ENCODE measurements at regions not wholly inside any gene's neighbourhood (a gene's known extent, or its start where the extent isn't known, plus 50 kb on each side); places are given as distances from the start of the nearest gene placed in this dataset.

- Mint-ChIP-seq H3K4me1 (peaks cover 3% of the 10 kb centered on the region; the same call in 1 of the 3 replicates), H3K9me3 (no peaks in the 10 kb centered on the region), H3K4me3 (no peak overlapping the region), H3K27ac (no peak overlapping the region), H3K36me3 (ENCODE audit: low read depth) (no peaks in the 10 kb centered on the region), H3K27me3 (ENCODE audit: insufficient read depth, low read depth, poor library complexity) (no peaks in the 10 kb centered on the region)
- ATAC-seq (no peak), DNase-seq (ENCODE audit: low spot score) (no peak)
- H2AFZ ChIP-seq: no peak overlapping the region
- H3K79me2 ChIP-seq (replicated peaks; ENCODE audit: insufficient read depth): no peaks in the 10 kb centered on the region
- no peaks in the 10 kb centered on the region for H3K27me3 ChIP-seq (ENCODE audit: insufficient read depth)
- H3F3A ChIP-seq (replicated peaks; ENCODE audit: low read depth): no peaks in the 10 kb centered on the region
- no peaks in the 10 kb centered on the region for H3K36me3 ChIP-seq (ENCODE audit: insufficient read depth)
- TF ChIP-seq, protein P1, sequence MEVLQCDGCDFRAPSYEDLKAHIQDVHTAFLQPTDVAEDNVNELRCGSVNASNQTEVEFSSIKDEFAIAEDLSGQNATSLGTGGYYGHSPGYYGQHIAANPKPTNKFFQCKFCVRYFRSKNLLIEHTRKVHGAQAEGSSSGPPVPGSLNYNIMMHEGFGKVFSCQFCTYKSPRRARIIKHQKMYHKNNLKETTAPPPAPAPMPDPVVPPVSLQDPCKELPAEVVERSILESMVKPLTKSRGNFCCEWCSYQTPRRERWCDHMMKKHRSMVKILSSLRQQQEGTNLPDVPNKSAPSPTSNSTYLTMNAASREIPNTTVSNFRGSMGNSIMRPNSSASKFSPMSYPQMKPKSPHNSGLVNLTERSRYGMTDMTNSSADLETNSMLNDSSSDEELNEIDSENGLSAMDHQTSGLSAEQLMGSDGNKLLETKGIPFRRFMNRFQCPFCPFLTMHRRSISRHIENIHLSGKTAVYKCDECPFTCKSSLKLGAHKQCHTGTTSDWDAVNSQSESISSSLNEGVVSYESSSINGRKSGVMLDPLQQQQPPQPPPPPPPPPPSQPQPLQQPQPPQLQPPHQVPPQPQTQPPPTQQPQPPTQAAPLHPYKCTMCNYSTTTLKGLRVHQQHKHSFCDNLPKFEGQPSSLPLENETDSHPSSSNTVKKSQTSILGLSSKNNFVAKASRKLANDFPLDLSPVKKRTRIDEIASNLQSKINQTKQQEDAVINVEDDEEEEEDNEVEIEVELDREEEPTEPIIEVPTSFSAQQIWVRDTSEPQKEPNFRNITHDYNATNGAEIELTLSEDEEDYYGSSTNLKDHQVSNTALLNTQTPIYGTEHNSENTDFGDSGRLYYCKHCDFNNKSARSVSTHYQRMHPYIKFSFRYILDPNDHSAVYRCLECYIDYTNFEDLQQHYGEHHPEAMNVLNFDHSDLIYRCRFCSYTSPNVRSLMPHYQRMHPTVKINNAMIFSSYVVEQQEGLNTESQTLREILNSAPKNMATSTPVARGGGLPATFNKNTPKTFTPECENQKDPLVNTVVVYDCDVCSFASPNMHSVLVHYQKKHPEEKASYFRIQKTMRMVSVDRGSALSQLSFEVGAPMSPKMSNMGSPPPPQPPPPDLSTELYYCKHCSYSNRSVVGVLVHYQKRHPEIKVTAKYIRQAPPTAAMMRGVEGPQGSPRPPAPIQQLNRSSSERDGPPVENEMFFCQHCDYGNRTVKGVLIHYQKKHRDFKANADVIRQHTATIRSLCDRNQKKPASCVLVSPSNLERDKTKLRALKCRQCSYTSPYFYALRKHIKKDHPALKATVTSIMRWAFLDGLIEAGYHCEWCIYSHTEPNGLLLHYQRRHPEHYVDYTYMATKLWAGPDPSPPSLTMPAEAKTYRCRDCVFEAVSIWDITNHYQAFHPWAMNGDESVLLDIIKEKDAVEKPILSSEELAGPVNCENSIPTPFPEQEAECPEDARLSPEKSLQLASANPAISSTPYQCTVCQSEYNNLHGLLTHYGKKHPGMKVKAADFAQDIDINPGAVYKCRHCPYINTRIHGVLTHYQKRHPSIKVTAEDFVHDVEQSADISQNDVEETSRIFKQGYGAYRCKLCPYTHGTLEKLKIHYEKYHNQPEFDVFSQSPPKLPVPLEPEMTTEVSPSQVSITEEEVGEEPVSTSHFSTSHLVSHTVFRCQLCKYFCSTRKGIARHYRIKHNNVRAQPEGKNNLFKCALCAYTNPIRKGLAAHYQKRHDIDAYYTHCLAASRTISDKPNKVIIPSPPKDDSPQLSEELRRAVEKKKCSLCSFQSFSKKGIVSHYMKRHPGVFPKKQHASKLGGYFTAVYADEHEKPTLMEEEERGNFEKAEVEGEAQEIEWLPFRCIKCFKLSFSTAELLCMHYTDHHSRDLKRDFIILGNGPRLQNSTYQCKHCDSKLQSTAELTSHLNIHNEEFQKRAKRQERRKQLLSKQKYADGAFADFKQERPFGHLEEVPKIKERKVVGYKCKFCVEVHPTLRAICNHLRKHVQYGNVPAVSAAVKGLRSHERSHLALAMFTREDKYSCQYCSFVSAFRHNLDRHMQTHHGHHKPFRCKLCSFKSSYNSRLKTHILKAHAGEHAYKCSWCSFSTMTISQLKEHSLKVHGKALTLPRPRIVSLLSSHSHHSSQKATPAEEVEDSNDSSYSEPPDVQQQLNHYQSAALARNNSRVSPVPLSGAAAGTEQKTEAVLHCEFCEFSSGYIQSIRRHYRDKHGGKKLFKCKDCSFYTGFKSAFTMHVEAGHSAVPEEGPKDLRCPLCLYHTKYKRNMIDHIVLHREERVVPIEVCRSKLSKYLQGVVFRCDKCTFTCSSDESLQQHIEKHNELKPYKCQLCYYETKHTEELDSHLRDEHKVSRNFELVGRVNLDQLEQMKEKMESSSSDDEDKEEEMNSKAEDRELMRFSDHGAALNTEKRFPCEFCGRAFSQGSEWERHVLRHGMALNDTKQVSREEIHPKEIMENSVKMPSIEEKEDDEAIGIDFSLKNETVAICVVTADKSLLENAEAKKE (CRISPR knock-in tag; IDR thresholded peaks at IDR 0.05): no peak
- TF ChIP-seq EZH2phosphoT487 (IDR thresholded peaks at IDR 0.05; ENCODE audit: unreplicated experiment) (no peak), ETS1 (IDR thresholded peaks at IDR 0.05) (no peak), EZH2 (IDR thresholded peaks at IDR 0.05; ENCODE audit: low read depth, unreplicated experiment) (no peak)
- no peaks in the 10 kb centered on the region for H4K20me1 ChIP-seq (replicated peaks; ENCODE audit: insufficient read depth)
- H3K9me2 ChIP-seq (ENCODE audit: insufficient read depth): 0 out of 2 replicates have a peak, but pooled peaks cover 2% of the 10 kb centered on the region
- H3K4me3 ChIP-seq: no peak overlapping the region
- no peak overlapping the region for H3K27ac ChIP-seq (ENCODE audit: low read depth)
- no peaks in the 10 kb centered on the region for H3K4me1 ChIP-seq (ENCODE audit: insufficient read depth)
- no peak overlapping the region for H3K4me2 ChIP-seq
Observed at GRCh38 chr20:40606237-40606636, 82.8 kb downstream of the MAFB start.

DNA sequence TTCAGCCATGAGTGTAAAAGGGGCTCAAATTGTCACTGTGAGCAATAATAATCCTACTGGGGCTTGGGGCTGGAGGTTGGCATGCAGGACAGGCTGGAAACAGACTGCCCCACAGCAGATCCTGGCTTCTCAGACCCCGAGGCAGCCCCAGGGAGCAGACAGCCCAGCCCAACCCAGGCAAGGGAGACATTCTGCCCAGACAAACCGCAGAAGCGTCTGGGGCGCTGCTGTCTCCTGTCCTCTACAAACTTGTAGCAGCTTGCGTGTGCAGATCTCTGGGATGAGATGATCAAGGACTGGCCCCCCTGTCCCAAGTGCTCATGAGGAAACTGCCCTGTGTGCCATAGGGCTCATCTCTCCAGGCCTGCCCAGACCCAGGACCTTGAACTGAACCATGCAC lies 84.6 kb downstream of the MAFB start:
- Histone ChIP-seq H3K36me3 (ENCODE audit: insufficient read depth) (no peaks in the 10 kb centered on the region), H3K4me2 (no peak overlapping the region), H3F3A (replicated peaks; ENCODE audit: low read depth) (no peaks in the 10 kb centered on the region), H3K4me1 (ENCODE audit: insufficient read depth) (no peaks in the 10 kb centered on the region), H3K9me2 (ENCODE audit: insufficient read depth) (0 out of 2 replicates have a peak, but pooled peaks cover 3% of the 10 kb centered on the region), H4K20me1 (replicated peaks; ENCODE audit: insufficient read depth) (no peaks in the 10 kb centered on the region), H3K27ac (ENCODE audit: low read depth) (no peak overlapping the region), H3K4me3 (no peak overlapping the region), H3K79me2 (replicated peaks; ENCODE audit: insufficient read depth) (no peaks in the 10 kb centered on the region), H3K27me3 (ENCODE audit: insufficient read depth) (no peaks in the 10 kb centered on the region), H2AFZ (no peak overlapping the region)
- DNase-seq (ENCODE audit: low spot score) (no peak), ATAC-seq (no peak)
- peaks cover 7% of the 10 kb centered on the region; the same call in 2 of the 3 replicates for H3K9me3 Mint-ChIP-seq
- H3K4me3 Mint-ChIP-seq: no peak overlapping the region
- peaks cover 1% of the 10 kb centered on the region for H3K27me3 Mint-ChIP-seq (ENCODE audit: insufficient read depth, low read depth, poor library complexity)
- 0 out of 3 replicates have a peak, but pooled peaks cover 4% of the 10 kb centered on the region for H3K36me3 Mint-ChIP-seq (ENCODE audit: low read depth)
- H3K27ac Mint-ChIP-seq: no peak overlapping the region
- H3K4me1 Mint-ChIP-seq: peaks cover 3% of the 10 kb centered on the region; the same call in 1 of the 3 replicates
- TF ChIP-seq, protein P1 (CRISPR knock-in tag; IDR thresholded peaks at IDR 0.05): no peak
